ENCODE measurements at regions not wholly inside any gene's neighbourhood (a gene's known extent, or its start where the extent isn't known, plus 50 kb on each side); places are given as distances from the start of the nearest gene placed in this dataset.

DNA sequence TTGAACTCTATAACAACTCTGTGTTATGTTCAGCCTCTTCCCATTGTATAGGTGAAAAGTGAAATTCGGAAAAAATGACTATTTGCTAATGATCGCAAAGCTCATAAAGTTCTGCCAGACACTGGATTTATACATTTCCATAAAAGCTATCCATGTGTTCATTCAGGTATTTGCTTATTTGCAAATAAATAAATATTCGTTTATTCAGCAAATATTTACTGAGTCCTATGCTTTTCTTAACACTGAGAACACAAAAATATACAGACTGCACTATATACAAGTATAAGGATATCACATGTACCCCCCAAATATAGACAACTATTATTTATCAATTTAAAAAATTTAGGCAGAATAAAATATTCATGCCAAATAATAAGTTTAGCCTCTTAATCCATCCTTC is 63.2 kb upstream of the ATP8B1 start:
- Histone ChIP-seq H3K9me3 (ENCODE audit: control insufficient read depth, low read depth, low read length) (no peaks in the 10 kb centered on the region), H3K4me1 (ENCODE audit: control insufficient read depth, extremely low read depth, insufficient read depth, low read length) (no peaks in the 10 kb centered on the region), H3K9ac (ENCODE audit: control insufficient read depth, extremely low read depth, insufficient read depth, low read length) (no peak overlapping the region), H3K27ac (ENCODE audit: control insufficient read depth, insufficient read depth, low read length) (no peak overlapping the region), H3K36me3 (ENCODE audit: control insufficient read depth in 2 of 2, extremely low read depth in 1 of 2, insufficient read depth in 2 of 2, low read length in 2 of 2) (no peaks in the 10 kb centered on the region), H4K20me1 (ENCODE audit: control insufficient read depth, extremely low read depth, insufficient read depth, low read length) (no peaks in the 10 kb centered on the region), H3K79me2 (ENCODE audit: control insufficient read depth, insufficient read depth, low read length) (no peaks in the 10 kb centered on the region), H3K4me3 (ENCODE audit: control insufficient read depth in 2 of 3, extremely low read depth in 1 of 3, insufficient read depth in 2 of 3, low read depth in 1 of 3, low read length in 3 of 3) (no peak overlapping the region), H3K27me3 (ENCODE audit: control insufficient read depth, extremely low read depth, insufficient read depth, low read length) (no peaks in the 10 kb centered on the region), H2AFZ (ENCODE audit: control insufficient read depth, low read length) (no peak overlapping the region), H3K4me2 (ENCODE audit: control insufficient read depth, extremely low read depth, insufficient read depth, low read depth, low read length) (no peak overlapping the region), H3K9me1 (ENCODE audit: control insufficient read depth, extremely low read depth, insufficient read depth, low read length) (no peaks in the 10 kb centered on the region)
- dilution Hi-C loops (cut with MboI; ENCODE audit: extremely low pct_ligation_motif_present, low sequenced_read_pairs): no loop called here
- TF ChIP-seq EZH2 (IDR thresholded peaks at IDR 0.05; ENCODE audit: low read length): no peak
- TF ChIP-seq CTCF (optimal IDR thresholded peaks at IDR 0.05 in 1 of 3, IDR thresholded peaks at IDR 0.05 in 1 of 3, conservative IDR thresholded peaks at IDR 0.05 in 1 of 3; ENCODE audit: extremely low read depth in 1 of 3, insufficient read depth in 2 of 3, low read length in 3 of 3): no peak
- FAIRE-seq: no peak
- DNase-seq (ENCODE audit: low read depth, low spot score): no peak

GRCh38 chr18:57864615-57865121 is 61.6 kb upstream of the ATP8B1 start:
- H3K9me3 ChIP-seq (ENCODE audit: control insufficient read depth, low read depth, low read length): no peaks in the 10 kb centered on the region
- dilution Hi-C loops (cut with MboI; ENCODE audit: extremely low pct_ligation_motif_present, low sequenced_read_pairs): no loop called here
- no peak overlapping the region for H3K27ac ChIP-seq (ENCODE audit: control insufficient read depth, insufficient read depth, low read length)
- DNase-seq (ENCODE audit: low read depth, low spot score): no peak
- H2AFZ ChIP-seq (ENCODE audit: control insufficient read depth, low read length): no peak overlapping the region
- H3K4me1 ChIP-seq (ENCODE audit: control insufficient read depth, extremely low read depth, insufficient read depth, low read length): no peaks in the 10 kb centered on the region
- H3K4me3 ChIP-seq (ENCODE audit: control insufficient read depth in 2 of 3, extremely low read depth in 1 of 3, insufficient read depth in 2 of 3, low read depth in 1 of 3, low read length in 3 of 3): no peak overlapping the region
- H3K9ac ChIP-seq (ENCODE audit: control insufficient read depth, extremely low read depth, insufficient read depth, low read length): no peak overlapping the region
- no peaks in the 10 kb centered on the region for H3K36me3 ChIP-seq (ENCODE audit: control insufficient read depth in 2 of 2, extremely low read depth in 1 of 2, insufficient read depth in 2 of 2, low read length in 2 of 2)
- H3K27me3 ChIP-seq (ENCODE audit: control insufficient read depth, extremely low read depth, insufficient read depth, low read length): peaks cover 3% of the 10 kb centered on the region
- no peaks in the 10 kb centered on the region for H3K79me2 ChIP-seq (ENCODE audit: control insufficient read depth, insufficient read depth, low read length)
- FAIRE-seq: no peak
- TF ChIP-seq EZH2 (IDR thresholded peaks at IDR 0.05; ENCODE audit: low read length): no peak
- TF ChIP-seq CTCF (optimal IDR thresholded peaks at IDR 0.05 in 1 of 3, IDR thresholded peaks at IDR 0.05 in 1 of 3, conservative IDR thresholded peaks at IDR 0.05 in 1 of 3; ENCODE audit: extremely low read depth in 1 of 3, insufficient read depth in 2 of 3, low read length in 3 of 3): no peak
- no peak overlapping the region for H3K4me2 ChIP-seq (ENCODE audit: control insufficient read depth, extremely low read depth, insufficient read depth, low read depth, low read length)
- H4K20me1 ChIP-seq (ENCODE audit: control insufficient read depth, extremely low read depth, insufficient read depth, low read length): no peaks in the 10 kb centered on the region
- no peaks in the 10 kb centered on the region for H3K9me1 ChIP-seq (ENCODE audit: control insufficient read depth, extremely low read depth, insufficient read depth, low read length)

Data from keratinocyte (primary cell).